OCI-LY7 (cell line): ENCODE measurements at regions not wholly inside any gene's neighbourhood (a gene's known extent, or its start where the extent isn't known, plus 50 kb on each side); places are given as distances from the start of the nearest gene placed in this dataset.

Experiments
- BruUV-seq: library from RNA; stranded (reverse); fragments of 400-500 nt; replicated peaks from 2 replicates; lab custom pipeline; 2021; lab: Mats Ljungman, UMichigan
- CTCF ChIA-PET: fragments of 300-600 bp; sonication (Branson Sonifier 250); formaldehyde crosslinking; loops from one replicate; lab custom pipeline; 2022; ENCODE audit warnings: antibody characterized with exemption; ENCODE audit not compliant: unreplicated experiment; lab: Charles Lee
- POLR2A ChIA-PET: fragments of 300-600 bp; sonication (Branson Sonifier 250); formaldehyde crosslinking; loops from one replicate; lab custom pipeline; 2022; ENCODE audit warnings: antibody characterized with exemption; lab: Charles Lee
- DNase-seq: peaks from one replicate; pipeline ENCODE4 v3.0.0-alpha.2; 2015; ENCODE audit warnings: low spot score
- H2AFZ ChIP-seq: fragments of 200-600 bp; sonication (generic), shearing (Covaris generic); 2 replicates; pipeline ENCODE4 v1.6.1; 2014; ENCODE audit warnings: mild to moderate bottlenecking, antibody characterized with exemption, low read length, moderate library complexity
- H3K27ac ChIP-seq: fragments of 200-600 bp; sonication (generic); 2 replicates; pipeline ENCODE4 v1.5.1; 2014; ENCODE audit warnings: mixed run types, low read depth, mild to moderate bottlenecking, moderate library complexity, low read length, inconsistent platforms; ENCODE audit not compliant: poor library complexity, severe bottlenecking
- H3K36me3 ChIP-seq: fragments of 200-600 bp; sonication (generic); 2 replicates; pipeline ENCODE4 v1.6.1; 2014; ENCODE audit warnings: mild to moderate bottlenecking, antibody characterized with exemption, low read length, moderate library complexity, mixed read lengths; ENCODE audit not compliant: insufficient read depth
- H3K4me1 ChIP-seq: fragments of 200-600 bp; sonication (generic); 2 replicates; pipeline ENCODE4 v1.5.1; 2014; ENCODE audit warnings: mild to moderate bottlenecking, low read length; ENCODE audit not compliant: insufficient read depth, poor library complexity, severe bottlenecking
- H3K4me2 ChIP-seq: fragments of 200-600 bp; sonication (generic); 2 replicates; pipeline ENCODE4 v1.6.1; 2014; ENCODE audit warnings: mild to moderate bottlenecking, low read length
- H3K4me3 ChIP-seq: fragments of 200-600 bp; sonication (generic); 2 replicates; pipeline ENCODE4 v1.5.1; 2014; ENCODE audit warnings: mild to moderate bottlenecking, low read depth, low read length; ENCODE audit not compliant: poor library complexity, severe bottlenecking
- H3K79me2 ChIP-seq: fragments of 200-600 bp; sonication (generic); 2 replicates; pipeline ENCODE4 v1.6.1; 2016; ENCODE audit warnings: low read depth, mild to moderate bottlenecking, low read length, moderate library complexity, mixed read lengths; ENCODE audit not compliant: insufficient read depth
- H3K9me2 ChIP-seq: fragments of 200-600 bp; sonication (generic); 2 replicates; pipeline ENCODE4 v1.6.1; 2016; ENCODE audit warnings: mild to moderate bottlenecking, low read length, mixed read lengths; ENCODE audit not compliant: insufficient read depth
- H3K9me3 ChIP-seq: fragments of 200-600 bp; sonication (generic); 2 replicates; pipeline ENCODE4 v1.6.1; 2014; ENCODE audit warnings: mild to moderate bottlenecking, mixed run types, low read length, mixed read lengths
- H4K20me1 ChIP-seq: fragments of 200-600 bp; sonication (generic); 2 replicates; pipeline ENCODE4 v1.6.1; 2014; ENCODE audit warnings: mild to moderate bottlenecking, antibody characterized with exemption, low read length, moderate library complexity, mixed read lengths; ENCODE audit not compliant: insufficient read depth
- EZH2phosphoT487 ChIP-seq: fragments of 200-600 bp; sonication (generic); IDR thresholded peaks from 2 replicates; pipeline ENCODE4 v1.6.1; 2018; ENCODE audit warnings: low read depth, borderline replicate concordance, mild to moderate bottlenecking, mixed run types, antibody characterized with exemption, low read length, moderate library complexity, mixed read lengths
- intact Hi-C: fragments of 100-400 bp; cut with micrococcal nuclease; formaldehyde crosslinking; loops from one replicate; pipeline ENCODE4 v1.10.0; 2022; ENCODE audit not compliant: unreplicated experiment
- TF ChIP-seq, protein P1 (sequence below): fragments of 200-600 bp; sonication (generic); conservative IDR thresholded peaks from 2 replicates; pipeline ENCODE4 v1.5.1; 2014; ENCODE audit warnings: mild to moderate bottlenecking, antibody characterized with exemption, low read length, moderate library complexity, mixed read lengths

- BruUV-seq: no TSS peak
- Histone ChIP-seq H3K9me3 (peaks cover 5% of the 10 kb centered on the region; the same call in 1 of the 2 replicates), H4K20me1 (no peaks in the 10 kb centered on the region), H3K27ac (no peak overlapping the region), H3K4me3 (no peak overlapping the region), H3K36me3 (no peaks in the 10 kb centered on the region), H3K9me2 (no peaks in the 10 kb centered on the region), H3K79me2 (no peaks in the 10 kb centered on the region), H2AFZ (no peak overlapping the region), H3K4me2 (no peak overlapping the region), H3K4me1 (no peaks in the 10 kb centered on the region)
- POLR2A ChIA-PET: interaction anchor here (0.6 kb wide), 1 partner anchor 11 kb away, joined by 3 read pairs; no protein-coding TSS in a partner anchor
- CTCF ChIA-PET: no interaction called here
- no peak for DNase-seq
- intact Hi-C loops: no loop called here
- TF ChIP-seq, protein P1, sequence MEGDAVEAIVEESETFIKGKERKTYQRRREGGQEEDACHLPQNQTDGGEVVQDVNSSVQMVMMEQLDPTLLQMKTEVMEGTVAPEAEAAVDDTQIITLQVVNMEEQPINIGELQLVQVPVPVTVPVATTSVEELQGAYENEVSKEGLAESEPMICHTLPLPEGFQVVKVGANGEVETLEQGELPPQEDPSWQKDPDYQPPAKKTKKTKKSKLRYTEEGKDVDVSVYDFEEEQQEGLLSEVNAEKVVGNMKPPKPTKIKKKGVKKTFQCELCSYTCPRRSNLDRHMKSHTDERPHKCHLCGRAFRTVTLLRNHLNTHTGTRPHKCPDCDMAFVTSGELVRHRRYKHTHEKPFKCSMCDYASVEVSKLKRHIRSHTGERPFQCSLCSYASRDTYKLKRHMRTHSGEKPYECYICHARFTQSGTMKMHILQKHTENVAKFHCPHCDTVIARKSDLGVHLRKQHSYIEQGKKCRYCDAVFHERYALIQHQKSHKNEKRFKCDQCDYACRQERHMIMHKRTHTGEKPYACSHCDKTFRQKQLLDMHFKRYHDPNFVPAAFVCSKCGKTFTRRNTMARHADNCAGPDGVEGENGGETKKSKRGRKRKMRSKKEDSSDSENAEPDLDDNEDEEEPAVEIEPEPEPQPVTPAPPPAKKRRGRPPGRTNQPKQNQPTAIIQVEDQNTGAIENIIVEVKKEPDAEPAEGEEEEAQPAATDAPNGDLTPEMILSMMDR: no peak
- no peak for TF ChIP-seq EZH2phosphoT487
Observed at GRCh38 chr17:63378411-63379375, 67.4 kb downstream of the CYB561 start.

- Histone ChIP-seq H4K20me1 (no peaks in the 10 kb centered on the region), H3K4me2 (no peak overlapping the region), H3K27ac (no peak overlapping the region), H3K4me3 (no peak overlapping the region), H2AFZ (no peak overlapping the region), H3K9me2 (no peaks in the 10 kb centered on the region), H3K36me3 (no peaks in the 10 kb centered on the region), H3K9me3 (peaks cover 5% of the 10 kb centered on the region; the same call in 1 of the 2 replicates), H3K79me2 (no peaks in the 10 kb centered on the region), H3K4me1 (no peaks in the 10 kb centered on the region)
- ChIA-PET POLR2A (no interaction called here), CTCF (no interaction called here)
- TF ChIP-seq EZH2phosphoT487: no peak
- TF ChIP-seq, protein P1: no peak
- intact Hi-C loops: no loop called here
- DNase-seq: no peak
- BruUV-seq: no TSS peak
Observed at GRCh38 chr17:63379636-63380035, 66.5 kb downstream of the CYB561 start.
